GM18519 (cell line): ENCODE measurements at regions not wholly inside any gene's neighbourhood (a gene's known extent, or its start where the extent isn't known, plus 50 kb on each side); places are given as distances from the start of the nearest gene placed in this dataset.
"Not testable (repeated sequence)": the region's sequence is repeated elsewhere in the genome, so short reads cannot be mapped to it uniquely, and the experiment has no call there.

Experiments used
- ATAC-seq: cut with Tn5 transposase; IDR thresholded peaks from one replicate; pipeline ENCODE4 v1.9.1; 2021; ENCODE audit warnings: mild to moderate bottlenecking, moderate library complexity; ENCODE audit not compliant: unreplicated experiment, low FRiP score

- no peak for ATAC-seq
Measured at GRCh38 chr17:45645330-45645729, 138.8 kb upstream of the CRHR1 start.

GRCh38 chr17:45646288-45646988 is 137.7 kb upstream of the CRHR1 start:
- no peak for ATAC-seq

- no peak for ATAC-seq
Measured at GRCh38 chr17:45648642-45649041, 135.5 kb upstream of the CRHR1 start.

GRCh38 chr17:45649796-45650195 is 134.3 kb upstream of the CRHR1 start:
- ATAC-seq = no peak

- no peak for ATAC-seq
Measured at GRCh38 chr17:45650561-45650960, 133.6 kb upstream of the CRHR1 start.

- ATAC-seq = no peak
Measured at GRCh38 chr17:45651145-45651709, 132.9 kb upstream of the CRHR1 start.

- ATAC-seq = no peak
Measured at GRCh38 chr17:45653616-45654015, 130.5 kb upstream of the CRHR1 start.

GRCh38 chr17:45656527-45657181 is 127.5 kb upstream of the CRHR1 start:
- no peak for ATAC-seq

- no peak for ATAC-seq
Measured at GRCh38 chr17:45660474-45660873, 123.6 kb upstream of the CRHR1 start.

GRCh38 chr17:45662432-45662831 is 121.7 kb upstream of the CRHR1 start:
- no peak for ATAC-seq

- no peak for ATAC-seq
Measured at GRCh38 chr17:45663772-45664171, 120.3 kb upstream of the CRHR1 start.

- ATAC-seq = no peak
Measured at GRCh38 chr17:45664921-45665320, 119.2 kb upstream of the CRHR1 start.

GRCh38 chr17:45666046-45666600 is 118.0 kb upstream of the CRHR1 start:
- ATAC-seq = no peak

GRCh38 chr17:45666641-45667040 is 117.5 kb upstream of the CRHR1 start:
- no peak for ATAC-seq

GRCh38 chr17:45667591-45668171 is 116.4 kb upstream of the CRHR1 start:
- ATAC-seq = no peak

- ATAC-seq = no peak
Measured at GRCh38 chr17:45668316-45668715, 115.8 kb upstream of the CRHR1 start.

- no peak for ATAC-seq
Measured at GRCh38 chr17:45672301-45672700, 111.8 kb upstream of the CRHR1 start.

- ATAC-seq = no peak
Measured at GRCh38 chr17:45672792-45673191, 111.3 kb upstream of the CRHR1 start.

GRCh38 chr17:45673759-45674158 is 110.4 kb upstream of the CRHR1 start:
- ATAC-seq = not testable (repeated sequence)

GRCh38 chr17:45675012-45675411 is 109.1 kb upstream of the CRHR1 start:
- no peak for ATAC-seq

GRCh38 chr17:45675892-45676291 is 108.2 kb upstream of the CRHR1 start:
- ATAC-seq = no peak
